NCI-H2029 treated with DMSO at 0.1 percent for 48 hours (cell line): ENCODE measurements at regions not wholly inside any gene's neighbourhood (a gene's known extent, or its start where the extent isn't known, plus 50 kb on each side); places are given as distances from the start of the nearest gene placed in this dataset.

ENCODE experiments used
- DNase-seq: peaks from one replicate; lab custom pipeline; 2025; lab: John Stamatoyannopoulos, UW

- DNase-seq: no peak
These were observed 94.8 kb downstream of the INHBB start for GRCh38 chr2:120440521-120441350.

- DNase-seq: no peak
These were observed 95.4 kb downstream of the INHBB start for GRCh38 chr2:120441351-120441700.

GRCh38 chr2:120441744-120442471 is 96.0 kb downstream of the INHBB start:
- DNase-seq: peak; percentile 23

GRCh38 chr2:120442541-120442922 is 96.6 kb downstream of the INHBB start:
- no peak for DNase-seq

- DNase-seq: peak; percentile 24
These were observed 97.1 kb downstream of the INHBB start for GRCh38 chr2:120442923-120443571.

- DNase-seq: no peak
These were observed 98.0 kb downstream of the INHBB start for GRCh38 chr2:120443946-120444345.

GRCh38 chr2:120444691-120445240 is 98.8 kb downstream of the INHBB start:
- DNase-seq: no peak

GRCh38 chr2:120445449-120446143 is 99.7 kb downstream of the INHBB start:
- peak; percentile 62 for DNase-seq

GRCh38 chr2:120446236-120447126 is 100.5 kb downstream of the INHBB start:
- no peak for DNase-seq

- no peak for DNase-seq
These were observed 101.3 kb downstream of the INHBB start for GRCh38 chr2:120447127-120447785.

GRCh38 chr2:120448436-120448835 is 102.5 kb downstream of the INHBB start:
- no peak for DNase-seq

- DNase-seq: no peak
These were observed 103.2 kb downstream of the INHBB start for GRCh38 chr2:120448961-120449810.

- DNase-seq: no peak
These were observed 104.4 kb downstream of the INHBB start for GRCh38 chr2:120450196-120450820.

- DNase-seq: no peak
These were observed 105.4 kb downstream of the INHBB start for GRCh38 chr2:120451334-120451733.

- DNase-seq: no peak
These were observed 106.2 kb downstream of the INHBB start for GRCh38 chr2:120452131-120452530.

GRCh38 chr2:120452945-120453634 is 107.2 kb downstream of the INHBB start:
- no peak for DNase-seq

- no peak for DNase-seq
These were observed 107.7 kb downstream of the INHBB start for GRCh38 chr2:120453635-120453998.

- DNase-seq: no peak
These were observed 108.9 kb downstream of the INHBB start for GRCh38 chr2:120454654-120455385.
